ENCODE measurements at regions not wholly inside any gene's neighbourhood (a gene's known extent, or its start where the extent isn't known, plus 50 kb on each side); places are given as distances from the start of the nearest gene placed in this dataset.

- TF ChIP-seq CTCF (IDR thresholded peaks at IDR 0.05; ENCODE audit: low read depth, low read length) = no peak
- H3K9me3 ChIP-seq (ENCODE audit: severe bottlenecking) = no peaks in the 10 kb centered on the region
- H3K27me3 ChIP-seq (ENCODE audit: insufficient read depth, low read depth, severe bottlenecking) = no peaks in the 10 kb centered on the region
- no peak overlapping the region for H3K4me3 ChIP-seq (ENCODE audit: low read depth, low read length)
- no peaks in the 10 kb centered on the region for H3K36me3 ChIP-seq
- no peak for DNase-seq
- H3K27ac ChIP-seq = no peak overlapping the region
Measured at GRCh38 chr18:2316082-2316750, 255.1 kb downstream of the METTL4 start.

- H3K4me3 ChIP-seq (ENCODE audit: low read depth, low read length) = no peak overlapping the region
- no peaks in the 10 kb centered on the region for H3K9me3 ChIP-seq (ENCODE audit: severe bottlenecking)
- H3K36me3 ChIP-seq = no peaks in the 10 kb centered on the region
- DNase-seq = no peak
- no peaks in the 10 kb centered on the region for H3K27me3 ChIP-seq (ENCODE audit: insufficient read depth, low read depth, severe bottlenecking)
- no peak for TF ChIP-seq CTCF (IDR thresholded peaks at IDR 0.05; ENCODE audit: low read depth, low read length)
- no peak overlapping the region for H3K27ac ChIP-seq
Measured at GRCh38 chr18:2316751-2317696, 254.3 kb downstream of the METTL4 start.

- Histone ChIP-seq H3K27ac (no peak overlapping the region), H3K27me3 (ENCODE audit: insufficient read depth, low read depth, severe bottlenecking) (no peaks in the 10 kb centered on the region), H3K36me3 (no peaks in the 10 kb centered on the region), H3K9me3 (ENCODE audit: severe bottlenecking) (no peaks in the 10 kb centered on the region), H3K4me3 (ENCODE audit: low read depth, low read length) (no peak overlapping the region)
- no peak for TF ChIP-seq CTCF (IDR thresholded peaks at IDR 0.05; ENCODE audit: low read depth, low read length)
- DNase-seq = no peak
Measured at GRCh38 chr18:2324459-2324858, 246.8 kb downstream of the METTL4 start.

GRCh38 chr18:2325308-2325849 is 245.9 kb downstream of the METTL4 start:
- no peak for TF ChIP-seq CTCF (IDR thresholded peaks at IDR 0.05; ENCODE audit: low read depth, low read length)
- Histone ChIP-seq H3K9me3 (ENCODE audit: severe bottlenecking) (no peaks in the 10 kb centered on the region), H3K4me3 (ENCODE audit: low read depth, low read length) (no peak overlapping the region), H3K27me3 (ENCODE audit: insufficient read depth, low read depth, severe bottlenecking) (no peaks in the 10 kb centered on the region), H3K36me3 (no peaks in the 10 kb centered on the region), H3K27ac (no peak overlapping the region)
- DNase-seq = no peak

GRCh38 chr18:2325933-2326332 is 245.4 kb downstream of the METTL4 start:
- Histone ChIP-seq H3K27ac (no peak overlapping the region), H3K27me3 (ENCODE audit: insufficient read depth, low read depth, severe bottlenecking) (no peaks in the 10 kb centered on the region), H3K9me3 (ENCODE audit: severe bottlenecking) (no peaks in the 10 kb centered on the region), H3K36me3 (no peaks in the 10 kb centered on the region), H3K4me3 (ENCODE audit: low read depth, low read length) (no peak overlapping the region)
- TF ChIP-seq CTCF (IDR thresholded peaks at IDR 0.05; ENCODE audit: low read depth, low read length) = no peak
- no peak for DNase-seq
